Middle frontal gyrus (tissue), 1 donor: ENCODE measurements at regions not wholly inside any gene's neighbourhood (a gene's known extent, or its start where the extent isn't known, plus 50 kb on each side); places are given as distances from the start of the nearest gene placed in this dataset.

ENCODE experiments used
- DNase-seq: peaks from one replicate; pipeline ENCODE4 v3.0.0-alpha.2; 2015; ENCODE audit warnings: low spot score; ENCODE audit errors: extremely low spot score

DNA sequence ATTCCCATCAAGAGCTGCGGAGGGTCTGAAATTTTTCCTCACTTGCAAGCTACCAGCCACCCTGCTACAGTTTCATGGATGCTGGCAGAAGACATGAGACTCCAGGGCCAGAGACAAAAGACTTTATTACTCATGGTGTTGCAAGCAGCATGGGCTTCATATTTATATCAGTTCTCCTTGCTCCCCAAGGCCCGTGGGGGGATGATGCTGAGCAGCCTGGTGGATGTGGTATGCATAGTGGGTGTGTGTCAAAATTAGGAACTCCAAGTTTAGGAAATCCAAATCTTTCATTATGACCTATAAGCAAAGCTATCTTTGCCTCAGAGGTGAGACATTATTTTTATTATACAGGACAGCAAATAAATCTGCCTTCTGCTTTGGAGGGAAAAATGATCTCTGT, 105.7 kb upstream of the ALDH1B1 start:
- DNase-seq: no peak

DNA sequence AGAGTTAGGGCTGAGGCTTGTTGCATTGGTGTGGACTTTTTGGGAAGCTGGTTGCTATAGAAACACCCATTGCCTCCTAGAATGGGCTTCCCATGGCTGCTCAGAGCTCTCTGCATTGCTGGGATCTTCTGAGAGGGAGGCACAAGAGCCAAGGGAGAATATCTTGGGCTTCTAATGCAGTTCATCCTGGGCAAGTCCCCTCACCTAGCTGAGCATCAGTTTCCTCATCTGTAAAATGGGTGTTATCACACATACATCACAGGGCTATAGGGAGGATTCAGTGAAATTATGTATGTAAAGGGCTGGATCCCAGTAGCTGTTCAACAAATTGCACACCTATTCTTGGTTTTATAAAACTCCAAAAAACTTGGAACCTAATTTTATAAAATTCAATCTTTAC, 106.1 kb upstream of the ALDH1B1 start:
- no peak for DNase-seq

DNA sequence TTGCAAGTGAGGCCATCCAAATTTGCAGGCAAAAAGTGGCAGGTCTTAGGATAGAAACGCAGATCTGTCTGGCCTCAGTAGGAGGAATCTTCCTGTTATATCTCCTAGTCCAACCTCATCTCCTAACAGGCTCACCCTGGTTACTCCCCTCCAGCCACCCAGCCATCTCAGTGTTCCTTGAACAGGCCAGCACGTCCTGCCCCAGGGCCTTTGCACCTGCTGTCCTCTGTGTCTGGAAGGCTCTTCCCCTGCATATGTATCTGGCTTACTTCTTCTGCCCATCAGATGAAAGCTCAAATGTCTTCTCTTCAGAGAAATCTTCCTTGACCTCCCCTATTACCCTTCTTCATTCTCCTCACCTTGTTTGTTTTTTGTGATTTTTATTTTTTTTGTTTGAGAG, 107.3 kb upstream of the ALDH1B1 start:
- DNase-seq: no peak

DNA sequence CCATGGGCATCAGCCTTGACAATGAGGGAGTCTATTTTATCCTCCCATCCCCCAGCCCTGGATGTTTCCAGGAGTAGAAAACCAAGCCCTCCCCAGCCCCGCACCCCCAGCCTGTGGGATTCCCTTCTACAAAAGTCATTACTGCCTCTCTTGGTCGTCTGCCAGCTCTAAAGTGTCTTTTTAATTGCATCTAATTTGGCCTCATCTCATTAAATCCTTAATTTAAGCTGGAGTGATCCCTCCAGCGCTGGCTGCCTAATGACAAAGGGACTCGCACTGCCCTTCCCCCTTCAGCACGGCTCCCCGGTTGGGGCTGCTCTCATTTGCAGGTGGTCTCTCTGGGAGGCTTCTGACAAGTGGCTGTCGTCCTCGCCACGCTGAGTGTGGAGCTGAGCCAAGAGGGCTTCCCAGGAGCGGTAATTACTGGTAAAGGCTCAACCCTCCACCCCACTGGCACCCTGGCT, 107.9 kb upstream of the ALDH1B1 start:
- DNase-seq: no peak

DNA sequence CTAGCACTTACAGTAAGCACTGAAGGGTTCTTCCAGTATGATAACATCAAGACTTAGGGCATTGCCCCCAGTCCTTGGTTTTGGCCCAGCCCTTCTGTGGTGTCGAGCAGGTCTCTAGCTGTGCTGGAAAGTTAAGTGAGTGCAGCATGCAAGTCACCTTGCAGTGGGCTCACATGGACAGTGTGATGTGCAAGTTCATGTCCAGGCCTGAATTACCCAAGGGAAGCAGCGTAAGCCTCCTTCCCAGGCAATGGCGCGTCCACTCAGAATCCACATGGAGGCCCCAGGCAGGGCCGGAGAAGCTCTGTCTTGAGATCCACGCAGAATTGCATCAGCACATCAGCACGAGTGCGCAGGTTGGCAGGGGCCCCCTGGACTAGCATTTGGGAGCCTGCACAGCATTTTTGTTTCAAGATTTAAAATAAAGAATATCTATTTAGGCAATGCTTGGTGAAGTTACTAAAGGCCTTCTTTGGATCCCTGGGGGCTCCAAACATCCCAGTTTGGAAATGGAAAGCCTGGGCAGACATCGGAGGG, 108.4 kb upstream of the ALDH1B1 start:
- DNase-seq: no peak

DNA sequence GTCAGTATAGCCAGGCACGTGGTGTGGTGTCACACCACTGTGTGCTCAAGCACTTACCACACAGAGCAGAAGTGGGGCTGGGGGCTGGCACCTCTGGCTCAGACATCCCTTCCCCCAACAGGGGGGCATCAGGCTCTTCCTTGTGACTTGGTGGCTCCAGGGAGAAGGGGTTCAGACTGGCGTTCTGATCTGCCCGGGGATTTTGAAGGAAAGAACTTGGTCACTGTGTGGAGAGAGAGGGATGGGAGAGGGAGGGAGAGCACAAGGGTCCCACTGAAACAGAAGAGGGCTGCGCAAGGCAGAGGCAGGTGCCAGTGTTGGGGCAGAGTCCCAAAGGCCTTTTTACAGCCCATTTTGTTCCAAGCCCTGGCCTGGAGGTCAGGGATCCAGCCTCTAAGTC, 109.7 kb upstream of the ALDH1B1 start:
- no peak for DNase-seq

DNA sequence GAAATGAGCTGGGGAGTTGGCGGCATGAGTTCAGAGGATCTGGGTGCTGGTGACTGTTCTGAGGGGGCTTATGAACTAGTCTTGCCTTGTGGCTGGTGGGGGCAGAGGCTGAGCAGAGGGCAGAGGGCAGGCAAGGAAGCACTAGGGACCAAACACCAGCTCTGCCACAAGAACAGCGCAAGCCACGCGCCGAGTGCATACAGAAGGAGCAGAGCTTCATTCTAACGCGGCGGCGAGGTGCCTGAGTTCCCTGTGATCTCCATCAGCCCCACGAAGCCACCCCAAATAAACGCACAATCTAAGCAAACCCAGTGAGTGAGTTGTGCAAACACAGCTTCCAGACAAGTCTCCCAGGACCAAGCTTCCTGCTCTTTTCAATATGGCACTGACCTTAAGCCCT, 110.6 kb upstream of the ALDH1B1 start:
- DNase-seq: no peak

DNA sequence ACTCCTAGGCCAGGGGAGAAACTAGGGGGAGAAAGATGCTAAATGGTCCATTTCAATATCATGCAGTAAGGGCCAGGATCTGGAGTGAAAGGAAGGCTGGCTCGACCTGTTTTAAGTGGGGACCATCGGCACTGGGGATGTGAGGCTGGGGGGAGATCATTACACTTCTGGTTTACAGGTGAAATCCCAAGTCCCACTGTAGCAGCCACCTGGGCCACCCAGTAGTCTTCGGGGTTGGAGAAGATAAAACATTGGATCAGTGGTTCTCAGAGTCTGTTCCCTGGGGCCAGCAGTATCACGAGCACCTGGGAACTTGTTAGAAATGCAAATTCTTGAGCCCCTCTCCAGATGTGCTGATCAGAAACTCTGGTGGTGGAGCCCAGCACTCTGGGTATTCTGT, 111.3 kb upstream of the ALDH1B1 start:
- no peak for DNase-seq

DNA sequence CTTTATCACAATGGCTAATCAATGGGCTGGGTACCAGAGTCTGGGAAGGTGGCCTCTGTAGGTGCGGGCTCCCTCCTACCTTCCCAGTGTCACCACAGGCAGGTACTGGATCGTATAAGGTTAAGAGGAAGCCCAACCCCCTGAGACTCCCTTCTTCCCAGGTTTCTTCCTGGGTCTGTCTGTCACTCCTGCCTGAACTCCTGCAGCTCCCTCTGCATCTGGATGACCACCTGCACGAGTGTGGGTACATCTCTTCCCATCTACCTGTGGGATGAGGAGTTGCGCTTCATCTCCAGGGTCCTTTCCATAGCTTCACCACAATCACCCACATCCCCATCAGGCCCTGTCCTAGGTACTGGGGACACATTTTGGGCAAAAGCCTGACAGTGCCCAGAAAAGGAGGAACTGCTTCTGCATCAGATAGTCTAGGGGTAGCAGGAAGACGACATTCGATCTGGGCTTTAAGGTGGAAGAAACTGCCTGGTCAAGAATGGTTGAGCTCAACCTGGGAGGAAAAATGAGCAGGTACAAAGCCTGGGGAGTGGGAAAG, 112.2 kb upstream of the ALDH1B1 start:
- DNase-seq: no peak

DNA sequence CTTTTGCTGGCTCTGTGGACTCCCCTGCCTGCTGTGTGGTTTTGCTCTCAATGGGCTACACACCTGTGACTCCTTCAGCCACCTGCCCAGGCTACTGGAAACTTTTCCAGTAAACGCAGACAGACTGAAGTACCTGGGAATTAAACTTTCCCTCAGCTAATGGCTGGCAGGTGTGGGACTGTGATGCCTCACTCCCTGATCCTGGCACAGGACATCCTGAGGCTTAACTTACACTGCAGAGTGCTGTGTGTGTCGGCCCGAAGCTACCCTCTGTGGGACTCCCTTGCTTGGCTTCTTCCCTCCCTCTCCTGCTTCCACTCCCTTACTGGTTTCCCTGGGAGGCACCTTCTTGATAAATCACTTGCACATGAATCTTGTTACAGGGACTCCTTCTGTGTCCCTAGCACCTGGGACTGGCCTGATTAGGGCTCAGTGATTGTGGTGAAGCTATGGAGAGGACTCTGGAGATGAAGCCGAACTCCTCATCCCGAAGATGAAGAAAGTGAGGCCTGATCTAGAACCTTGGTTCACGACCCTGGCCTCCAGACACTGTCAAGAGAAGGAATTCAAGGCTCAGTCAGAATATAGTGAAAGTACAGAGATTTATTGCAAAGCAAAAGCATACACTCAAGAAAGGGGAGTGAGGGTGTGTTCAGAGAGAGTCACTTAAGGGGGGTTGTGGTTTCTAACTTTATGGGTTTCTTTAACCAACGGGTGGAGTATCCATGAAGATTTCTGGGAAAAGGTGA, 113.4 kb upstream of the ALDH1B1 start:
- no peak for DNase-seq

DNA sequence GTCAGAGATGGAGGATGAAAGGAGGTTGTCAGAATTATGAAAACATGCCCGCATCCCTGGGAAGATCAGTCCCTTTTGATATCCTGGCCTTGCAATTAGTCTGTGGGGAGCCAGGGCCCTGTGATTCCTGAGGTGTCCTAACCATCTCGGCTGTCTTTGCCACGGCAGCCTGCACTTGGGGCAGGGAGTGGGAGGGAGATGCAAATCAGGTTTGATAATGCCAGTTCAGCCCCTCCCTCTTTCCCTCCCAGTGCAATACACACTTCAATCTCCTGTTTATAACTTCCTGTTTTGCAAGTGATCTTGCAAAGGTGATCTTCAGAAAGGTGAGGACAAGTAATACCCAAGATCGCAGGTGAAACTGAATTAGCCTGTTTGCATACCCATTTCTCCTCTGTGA, 114.0 kb upstream of the ALDH1B1 start:
- no peak for DNase-seq

DNA sequence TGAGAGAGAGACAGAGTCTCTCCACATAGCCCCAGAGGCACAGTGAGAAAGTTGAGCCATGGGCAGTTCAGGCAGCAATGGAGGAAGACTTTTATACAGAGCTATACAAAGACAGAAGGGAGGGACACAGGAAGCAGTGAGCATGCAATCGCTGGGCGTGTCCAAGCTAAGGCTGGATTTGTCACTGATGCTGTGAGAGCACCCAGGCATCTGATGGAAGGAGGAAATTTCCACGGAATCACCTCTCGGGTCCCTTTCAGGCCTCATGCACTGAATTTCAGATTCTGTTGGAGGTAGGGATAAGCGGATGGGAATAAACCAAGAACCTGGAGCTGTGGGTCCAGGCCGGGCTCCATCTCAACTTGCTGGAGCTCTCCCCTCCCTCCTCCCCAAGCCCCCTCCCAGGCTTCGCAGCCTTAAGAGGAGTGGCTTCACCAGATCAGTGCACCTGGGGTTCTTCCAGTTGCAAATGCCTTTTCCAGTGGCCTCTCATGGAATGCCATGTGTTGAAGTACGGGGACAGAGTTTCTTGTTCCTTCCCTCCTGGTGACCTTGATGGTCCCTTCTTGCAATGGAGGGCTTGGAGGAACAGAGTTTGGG, 114.8 kb upstream of the ALDH1B1 start:
- DNase-seq: no peak

DNA sequence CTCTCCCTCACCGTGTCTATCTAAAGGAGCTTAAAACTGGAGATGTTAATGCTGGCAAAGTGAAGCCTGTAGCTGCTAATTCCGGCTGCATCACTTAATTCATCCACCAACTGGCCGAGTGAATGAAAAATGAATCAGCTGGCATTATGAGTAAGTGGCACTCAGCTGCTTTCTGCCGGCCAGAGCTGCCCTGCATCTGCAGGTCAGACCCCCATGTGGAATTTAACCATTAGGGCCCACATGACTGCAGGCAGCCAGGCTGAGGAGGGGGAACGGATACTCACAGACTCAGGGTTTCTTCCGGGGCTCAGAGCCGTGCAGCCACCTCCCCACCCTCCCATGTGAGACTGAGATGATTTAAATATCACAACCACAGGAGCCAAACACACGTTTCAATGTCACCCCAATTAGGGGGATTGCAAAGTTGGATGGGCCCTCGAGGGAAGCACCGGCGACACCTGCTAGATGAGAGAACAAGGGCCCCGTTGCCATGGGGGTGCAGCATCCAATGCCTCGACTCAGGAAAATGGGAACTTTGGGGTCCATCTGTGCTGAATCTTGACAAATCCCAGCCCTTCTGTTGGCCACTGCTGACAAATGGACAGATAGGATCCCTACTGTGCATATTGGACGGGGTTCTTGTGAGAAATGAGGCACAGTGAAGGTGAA, 115.6 kb upstream of the ALDH1B1 start:
- DNase-seq: no peak

DNA sequence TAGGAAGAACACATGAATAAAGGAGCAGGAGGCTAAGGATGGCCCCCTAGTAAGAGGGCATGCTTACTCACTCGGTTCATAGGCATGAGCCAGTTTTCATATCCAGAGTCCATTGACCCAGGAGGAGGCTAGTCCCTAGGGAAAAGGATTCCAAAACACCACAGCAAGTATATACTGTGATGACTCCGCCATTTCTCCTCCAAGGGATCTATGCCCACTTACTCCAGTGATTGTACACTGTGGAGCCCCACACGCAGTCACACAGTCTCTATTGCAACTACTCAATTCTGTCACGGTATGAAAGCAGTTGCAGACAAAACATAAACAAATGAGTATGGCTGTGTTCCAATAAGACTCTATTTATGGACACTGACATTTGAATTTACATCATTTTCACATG, 117.7 kb upstream of the ALDH1B1 start:
- DNase-seq: no peak

DNA sequence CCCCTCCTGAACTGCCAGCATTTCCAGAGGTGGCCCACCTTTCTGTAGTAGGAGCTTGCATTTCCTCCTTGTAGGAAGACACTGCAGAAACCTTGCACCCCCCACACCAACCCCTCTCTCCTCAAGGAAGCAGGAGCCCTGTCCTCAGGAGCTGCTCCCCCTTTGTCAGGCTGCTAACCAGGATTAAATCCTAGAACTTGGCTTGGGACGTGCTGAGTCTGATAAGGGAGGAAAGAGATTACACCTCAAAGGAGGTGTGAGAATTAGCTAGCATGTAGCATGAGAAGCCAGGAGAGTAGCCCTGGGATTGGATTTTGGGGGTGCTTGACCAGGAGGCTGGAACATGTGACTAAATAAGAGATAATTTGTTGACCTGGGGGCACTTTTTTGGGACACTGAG, 119.8 kb upstream of the ALDH1B1 start:
- no peak for DNase-seq

DNA sequence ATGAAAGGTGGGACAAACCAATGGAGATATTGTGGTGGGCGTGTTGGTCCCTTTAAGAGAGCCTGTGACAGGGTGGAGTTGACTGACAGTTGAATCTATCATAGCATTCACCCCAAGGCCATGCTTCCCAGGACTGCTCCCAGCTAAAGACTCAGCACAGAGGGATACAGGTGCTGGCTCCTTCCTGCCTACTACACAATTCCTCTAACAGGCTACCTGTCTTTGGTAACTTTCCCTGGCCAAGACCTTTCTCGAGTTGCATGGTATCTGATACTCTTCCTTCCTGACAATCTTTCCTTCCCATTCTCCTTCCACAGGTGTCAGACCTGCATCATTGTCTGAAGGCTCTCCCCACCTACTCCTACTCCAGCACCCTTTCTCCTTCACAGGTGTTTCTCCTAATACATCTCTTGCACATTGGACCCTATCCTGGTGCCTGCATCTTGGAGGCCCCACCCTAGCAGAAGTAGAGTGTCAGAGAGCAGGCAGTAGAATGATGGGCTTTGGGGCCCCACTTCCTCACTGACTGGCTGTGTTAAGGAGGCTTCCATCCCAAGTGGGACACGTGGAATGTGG, 120.7 kb upstream of the ALDH1B1 start:
- DNase-seq: no peak

DNA sequence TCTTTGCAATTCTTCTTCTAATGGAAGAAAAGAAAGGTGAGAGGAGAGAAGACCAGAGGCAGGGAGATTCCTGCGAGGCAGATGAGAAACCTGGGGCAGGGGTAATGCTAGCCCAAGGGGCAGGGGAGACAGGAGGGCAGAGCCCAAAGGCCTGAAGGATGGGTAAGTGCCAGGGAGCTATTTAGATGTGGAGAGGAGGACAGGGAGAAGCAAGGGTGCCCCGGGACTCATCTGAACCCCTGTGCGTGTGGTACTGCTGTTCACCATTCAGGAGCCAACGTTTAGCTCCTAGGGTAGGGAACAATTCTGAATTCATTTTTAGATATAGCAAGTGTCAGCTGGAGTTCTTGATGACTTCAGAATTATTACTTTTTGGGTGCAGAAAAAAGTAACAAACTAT, 122.7 kb upstream of the ALDH1B1 start:
- no peak for DNase-seq

DNA sequence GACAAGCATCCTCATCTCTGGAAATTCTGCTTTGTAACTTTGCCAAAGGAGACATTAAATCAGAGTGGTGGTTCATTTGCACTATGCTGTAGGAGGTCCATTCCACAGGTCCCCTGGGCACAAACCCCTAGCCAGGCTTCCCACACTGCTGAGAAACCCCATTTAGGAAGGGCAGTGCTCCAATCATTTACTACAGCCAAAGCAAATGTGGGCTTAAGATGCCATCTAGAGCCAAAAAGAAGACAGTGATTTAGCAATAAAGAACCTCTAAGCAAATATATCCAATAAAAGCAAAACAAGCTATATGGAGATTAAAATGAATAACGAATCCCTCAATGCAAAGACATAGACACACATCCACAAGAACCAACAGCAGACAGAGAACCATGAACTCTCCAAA, 129.0 kb upstream of the ALDH1B1 start:
- DNase-seq: no peak

DNA sequence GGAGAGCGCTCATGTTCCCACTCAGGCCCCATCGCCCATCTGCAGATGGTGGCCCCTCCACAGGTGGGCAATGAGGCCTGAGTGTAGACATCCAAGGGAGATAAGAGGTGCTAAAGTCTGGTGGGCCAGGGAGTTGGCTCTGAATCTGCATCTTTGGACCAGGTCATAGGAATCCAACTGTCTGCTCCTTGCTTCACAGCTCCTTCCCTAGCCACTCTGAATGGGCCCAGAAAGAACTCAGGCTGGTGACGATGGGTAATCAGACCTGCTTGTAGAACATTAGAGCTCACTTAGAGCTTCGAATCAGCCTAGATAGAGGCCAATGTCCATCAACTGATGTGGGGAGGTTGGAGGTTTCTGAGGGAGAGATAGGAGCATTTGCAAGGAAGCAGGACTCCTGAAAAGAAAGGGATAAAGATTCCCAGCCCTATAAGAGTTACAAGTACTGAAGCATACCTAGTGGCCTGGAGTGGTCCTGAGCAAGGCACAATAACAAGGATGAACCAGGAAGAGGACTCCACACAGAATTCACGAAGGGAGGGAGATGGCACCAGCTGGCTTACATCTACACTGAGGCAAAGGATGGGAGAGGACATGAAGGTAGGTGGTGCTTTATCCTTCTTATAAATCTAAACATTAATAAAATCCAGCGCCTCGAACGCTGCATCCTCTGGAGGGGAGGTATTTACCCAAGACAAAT, 132.8 kb upstream of the ALDH1B1 start:
- no peak for DNase-seq

DNA sequence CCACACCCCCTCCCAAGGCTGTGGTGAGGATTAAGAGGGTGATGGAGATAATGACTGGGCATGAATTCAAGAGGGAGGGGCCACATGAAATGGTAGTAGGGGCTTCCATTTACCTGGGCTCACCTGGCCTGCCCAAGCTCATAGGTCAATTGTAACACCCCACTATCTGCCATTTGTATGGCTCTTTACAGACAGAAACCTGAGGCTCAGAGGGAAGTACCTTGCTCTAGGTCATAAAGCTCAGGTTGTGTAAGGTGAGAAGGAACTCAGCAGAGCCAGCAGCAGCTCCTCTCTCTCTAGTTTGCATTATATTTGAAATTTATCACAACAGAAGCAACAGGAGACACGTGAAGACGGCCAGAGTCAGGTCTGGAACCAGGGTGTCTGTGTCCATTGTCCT, 133.4 kb upstream of the ALDH1B1 start:
- no peak for DNase-seq

DNA sequence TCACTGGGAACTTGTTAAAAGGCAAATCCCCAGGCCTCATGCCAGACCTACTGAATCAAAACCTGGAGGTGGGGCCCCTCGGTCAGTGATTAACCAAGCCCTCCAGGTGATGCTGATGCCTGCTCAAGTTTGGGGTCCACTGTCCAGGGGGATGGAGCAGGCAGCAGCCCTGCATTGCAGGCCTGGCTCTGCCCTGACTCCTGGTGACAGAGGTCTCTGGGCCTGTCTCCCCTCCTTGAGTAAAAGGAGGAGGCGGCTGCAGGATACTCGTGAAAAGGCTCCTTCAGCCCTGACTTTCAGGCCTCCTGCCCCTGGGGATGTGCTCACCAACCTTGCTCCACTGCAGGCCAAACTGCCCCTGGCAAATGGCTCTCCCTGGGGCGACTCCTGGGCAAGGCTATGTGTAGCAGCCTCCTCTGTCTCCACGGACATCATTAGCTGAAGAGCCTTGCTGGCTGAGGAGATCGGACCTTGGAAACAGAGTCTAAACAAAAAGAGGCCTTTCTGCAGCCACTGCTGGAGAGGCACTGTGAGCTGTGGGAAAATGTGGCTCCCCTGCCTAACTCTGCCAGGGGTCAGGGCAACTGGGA, 134.8 kb upstream of the ALDH1B1 start:
- DNase-seq: no peak
